GM19328 (cell line): ENCODE measurements at regions not wholly inside any gene's neighbourhood (a gene's known extent, or its start where the extent isn't known, plus 50 kb on each side); places are given as distances from the start of the nearest gene placed in this dataset.

Experiments used
- ATAC-seq: cut with Tn5 transposase; IDR thresholded peaks from one replicate; pipeline ENCODE4 v1.9.1; 2021; ENCODE audit warnings: mild to moderate bottlenecking, moderate library complexity; ENCODE audit not compliant: unreplicated experiment

- no peak for ATAC-seq
These were observed 416.1 kb downstream of the LPIN1 start for GRCh38 chr2:12162269-12163247.

- ATAC-seq = no peak
These were observed 417.4 kb downstream of the LPIN1 start for GRCh38 chr2:12163866-12164265.

GRCh38 chr2:12164689-12165088 lies 418.3 kb downstream of the LPIN1 start:
- no peak for ATAC-seq

DNA sequence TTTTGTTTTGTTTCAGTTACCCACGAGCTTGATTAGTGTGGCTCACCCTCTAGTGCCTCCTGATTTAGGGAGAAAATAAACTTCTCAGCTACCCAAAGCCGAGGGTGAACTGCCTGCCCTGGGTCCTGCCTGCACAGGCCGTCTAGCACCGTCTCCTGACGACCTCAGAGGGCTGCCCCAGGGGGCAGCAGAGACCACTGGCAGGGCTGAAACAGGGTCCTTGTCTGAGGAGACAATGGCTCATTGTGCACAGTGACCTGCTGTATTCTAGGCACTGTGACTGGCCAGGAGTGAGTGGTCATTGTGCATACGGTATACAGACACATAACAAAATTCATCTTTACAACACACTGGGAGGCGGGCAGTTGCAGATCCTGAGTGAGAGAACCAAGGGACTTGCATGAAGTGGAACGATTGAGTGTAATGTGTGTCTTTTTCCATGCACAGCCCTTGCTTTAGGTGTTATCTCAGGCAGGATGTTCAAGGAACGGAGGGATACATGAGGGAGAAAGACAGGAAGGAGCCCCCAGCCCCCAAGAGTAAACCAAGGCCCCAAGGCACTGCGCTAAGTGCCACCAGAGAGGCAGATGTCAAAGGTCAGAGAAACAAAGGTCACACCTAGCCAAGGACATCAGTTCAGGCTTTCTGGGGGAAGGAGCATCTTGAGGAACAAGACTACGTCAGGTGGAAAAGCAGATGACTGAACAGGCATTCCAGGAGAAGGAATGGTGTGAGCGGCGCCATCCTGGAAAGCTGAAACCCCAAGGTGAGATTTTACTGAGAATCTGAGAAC lies 421.3 kb downstream of the LPIN1 start:
- no peak for ATAC-seq

DNA sequence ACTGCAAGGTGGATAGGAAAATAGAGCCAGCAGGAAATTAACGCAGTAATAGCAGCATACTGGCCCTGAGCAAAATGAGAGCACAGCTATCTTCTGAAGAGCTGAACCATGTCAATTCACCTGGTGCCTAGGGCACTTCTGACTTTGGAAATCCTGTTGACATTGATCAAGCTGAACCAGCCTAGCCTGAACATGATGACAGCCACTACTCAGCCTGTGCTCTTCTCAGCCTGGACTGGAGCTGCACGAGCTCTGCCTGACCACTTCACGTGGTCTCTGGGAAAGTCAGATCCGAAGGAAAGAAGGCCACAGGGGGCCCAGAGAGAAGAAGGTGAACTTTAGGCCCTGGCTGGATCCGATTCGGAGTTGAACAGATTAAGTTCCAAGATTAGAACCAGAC lies 421.9 kb downstream of the LPIN1 start:
- no peak for ATAC-seq

- no peak for ATAC-seq
These were observed 422.5 kb downstream of the LPIN1 start for GRCh38 chr2:12168791-12169388.

DNA sequence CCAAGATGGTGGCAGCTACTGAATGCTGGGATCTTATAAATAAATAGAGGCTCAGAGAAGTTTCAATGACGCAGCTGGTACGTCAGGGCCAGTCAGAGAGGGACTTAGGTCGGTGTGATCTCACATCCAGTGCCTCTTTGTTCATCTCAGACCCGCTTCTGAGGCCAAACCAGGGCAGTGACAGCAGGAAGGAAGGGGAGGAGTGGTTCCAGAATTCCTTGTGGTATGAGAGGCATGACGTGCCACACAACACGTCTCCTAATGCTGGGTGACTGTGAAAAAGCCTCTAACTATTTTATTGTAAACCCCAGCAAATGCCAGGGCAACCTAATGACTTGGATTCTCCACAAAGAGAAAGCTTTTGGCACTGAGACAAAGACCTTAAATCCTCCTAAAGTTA lies 423.3 kb downstream of the LPIN1 start:
- no peak for ATAC-seq

- no peak for ATAC-seq
These were observed 423.7 kb downstream of the LPIN1 start for GRCh38 chr2:12170121-12170520.

DNA sequence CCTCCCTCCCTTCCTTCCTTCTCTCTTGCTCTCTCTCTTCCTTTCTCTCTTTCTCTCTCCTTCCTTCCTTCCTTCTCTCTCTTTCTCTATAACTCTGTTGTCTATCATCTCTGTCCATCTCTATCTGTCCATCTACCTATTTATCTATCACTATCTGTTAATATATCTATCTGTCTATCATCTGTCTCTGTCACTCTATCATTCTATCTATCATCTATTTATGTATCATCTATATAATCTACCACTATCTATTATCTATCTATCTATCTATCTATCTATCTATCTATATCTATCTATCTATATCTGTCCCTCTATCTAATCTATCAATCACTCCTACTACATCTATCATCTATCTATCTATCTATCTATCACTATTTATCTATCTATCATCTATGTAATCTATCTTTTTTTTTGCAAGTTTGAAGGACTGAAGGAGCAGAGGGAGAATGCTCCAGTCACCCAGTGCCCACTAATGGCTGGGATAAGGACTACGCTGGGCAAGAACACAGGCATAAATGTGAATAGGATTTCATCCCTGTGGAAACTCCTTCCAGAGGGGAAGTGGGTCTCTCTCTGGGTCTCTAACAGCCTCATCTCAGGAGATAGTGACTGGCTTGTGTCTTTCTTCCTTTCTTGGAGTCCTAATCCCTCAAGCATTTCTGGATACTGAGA lies 427.0 kb downstream of the LPIN1 start:
- ATAC-seq = no peak

- ATAC-seq = no peak
These were observed 427.5 kb downstream of the LPIN1 start for GRCh38 chr2:12173943-12174340.

DNA sequence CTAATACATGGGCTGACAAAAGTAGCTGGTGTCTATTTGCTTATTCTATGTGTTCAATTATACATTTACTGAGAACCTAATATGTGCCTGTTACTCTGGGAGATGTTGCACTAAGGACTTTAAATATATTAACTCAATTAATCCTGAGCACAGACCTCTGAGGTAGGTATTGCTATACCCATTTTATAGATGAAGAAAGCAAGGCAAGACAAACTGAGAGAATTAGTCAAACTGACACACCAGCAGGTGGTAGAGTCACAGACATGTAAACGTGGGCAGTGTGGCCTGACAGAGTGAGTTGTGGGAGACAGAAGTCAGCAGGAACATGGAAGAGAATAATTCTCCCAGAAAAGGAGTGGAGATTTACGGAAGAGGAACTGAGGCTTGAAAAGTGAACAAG lies 428.9 kb downstream of the LPIN1 start:
- ATAC-seq = no peak

DNA sequence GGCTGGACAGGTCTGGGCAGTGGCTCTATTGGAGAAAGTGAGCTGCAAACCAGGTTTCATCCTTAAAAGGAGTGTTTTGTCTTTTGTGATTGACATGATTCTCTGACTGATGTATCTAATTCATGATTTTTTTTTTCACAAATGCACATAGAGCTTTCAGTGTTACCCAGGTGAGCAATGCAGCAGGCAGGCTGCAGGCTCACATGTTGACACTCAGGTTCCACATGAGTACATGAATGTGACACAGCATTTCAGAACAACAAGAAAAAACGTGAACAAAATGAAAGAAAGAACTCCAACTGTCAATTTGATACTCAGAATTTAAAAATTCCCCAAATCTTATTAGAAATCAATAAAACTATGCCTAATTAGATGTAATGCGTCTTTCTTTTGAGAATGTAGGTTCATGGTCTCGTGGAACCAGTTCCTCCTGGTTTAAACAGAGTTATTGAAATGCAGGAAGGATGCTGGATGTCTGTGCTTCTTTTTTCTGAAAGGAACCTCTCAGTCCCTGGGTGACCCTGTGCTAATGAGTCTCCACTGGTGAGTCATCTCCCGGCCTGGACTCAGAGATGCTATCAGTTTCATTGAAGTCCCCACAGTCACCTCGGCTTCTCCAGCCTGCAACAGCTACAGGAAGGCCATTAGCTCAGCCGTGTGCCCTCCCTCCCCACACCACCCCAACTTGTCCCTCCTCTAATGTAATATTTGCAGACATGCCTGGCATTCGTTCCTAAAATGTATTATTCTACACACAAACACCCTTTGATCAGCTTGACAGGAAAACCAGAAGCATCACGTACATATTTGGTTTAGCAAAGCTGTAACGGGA lies 430.4 kb downstream of the LPIN1 start:
- no peak for ATAC-seq

GRCh38 chr2:12177455-12178288 lies 431.2 kb downstream of the LPIN1 start:
- ATAC-seq = peak; percentile 86

DNA sequence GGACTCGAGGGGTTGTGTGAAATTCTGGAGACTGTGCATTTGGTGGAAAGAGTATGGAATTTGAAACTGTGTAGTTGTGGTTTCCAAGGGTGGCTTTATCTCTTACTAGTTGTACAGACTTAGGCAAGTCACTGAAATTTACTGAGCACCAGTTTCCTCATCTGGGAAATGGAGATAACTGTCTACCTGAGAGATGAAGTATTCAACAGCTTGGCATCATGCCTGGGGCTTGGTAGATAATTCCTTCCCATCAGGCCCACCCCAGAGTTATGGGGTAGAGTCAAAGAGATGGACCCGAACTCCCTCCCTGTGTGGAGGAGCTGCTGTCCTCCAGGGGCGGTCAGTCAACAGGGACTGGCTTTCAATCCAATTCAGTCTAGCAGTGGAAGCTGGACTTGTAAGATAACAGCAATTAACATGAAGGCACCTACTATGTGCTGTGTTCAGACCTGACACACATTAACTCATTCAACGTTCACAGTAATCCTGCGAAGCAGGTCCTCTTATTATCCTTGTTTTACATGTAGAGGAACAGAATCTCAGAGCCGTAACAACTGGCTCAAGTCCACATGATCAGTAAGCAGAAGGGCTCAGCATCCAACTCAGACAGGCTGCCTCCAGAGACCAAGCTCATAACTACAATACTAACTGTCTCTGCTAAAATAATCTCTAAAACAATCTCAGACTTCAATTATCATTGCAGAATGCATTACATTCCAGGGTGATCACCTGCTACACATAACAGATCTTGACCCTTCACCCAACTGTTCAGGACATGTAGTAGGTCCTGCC lies 432.1 kb downstream of the LPIN1 start:
- no peak for ATAC-seq

- no peak for ATAC-seq
These were observed 433.6 kb downstream of the LPIN1 start for GRCh38 chr2:12180031-12180430.

- no peak for ATAC-seq
These were observed 436.7 kb downstream of the LPIN1 start for GRCh38 chr2:12183032-12183645.

DNA sequence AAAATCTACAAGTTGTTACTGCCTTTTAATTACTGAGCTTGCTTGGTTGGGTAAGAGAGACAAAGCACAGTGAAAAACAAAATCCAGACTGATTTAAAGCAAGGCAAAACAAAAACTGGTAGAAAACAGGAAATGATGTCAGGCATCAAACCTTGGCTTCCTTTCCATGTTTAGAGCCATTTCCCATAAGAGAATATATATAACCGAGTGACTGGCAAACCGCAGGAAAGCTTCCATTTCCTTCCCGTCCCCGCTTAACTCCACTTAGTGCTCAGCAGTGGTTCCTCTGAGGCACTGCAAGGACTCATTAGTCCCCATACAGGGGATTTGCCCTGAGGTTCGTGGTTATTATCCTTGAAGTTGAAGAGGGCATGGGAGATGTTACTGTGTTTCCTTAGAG lies 446.3 kb downstream of the LPIN1 start:
- no peak for ATAC-seq

- ATAC-seq = no peak
These were observed 448.5 kb downstream of the LPIN1 start for GRCh38 chr2:12194968-12195367.
